ENCODE measurements at regions not wholly inside any gene's neighbourhood (a gene's known extent, or its start where the extent isn't known, plus 50 kb on each side); places are given as distances from the start of the nearest gene placed in this dataset.

DNA sequence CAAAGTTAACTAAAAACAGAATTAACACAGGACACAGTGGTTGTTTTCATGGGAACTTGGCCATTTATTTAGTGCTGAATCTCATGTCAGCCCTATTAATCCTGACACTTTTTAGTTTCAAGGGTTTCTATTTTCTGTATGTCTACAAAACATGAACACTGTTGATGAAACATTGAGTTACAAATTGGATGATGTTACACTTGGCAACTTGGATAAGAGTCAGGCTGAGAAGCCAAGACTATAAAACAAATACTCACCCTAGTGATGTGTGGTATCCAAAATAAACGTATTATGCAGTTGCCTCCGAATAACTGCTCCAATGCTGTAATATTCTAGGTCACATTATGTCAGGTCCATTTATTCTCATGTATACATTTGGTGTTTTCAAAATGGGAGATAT is 349.6 kb downstream of the ZIC1 start:
- no peak for TF ChIP-seq POLR2A (IDR thresholded peaks at IDR 0.05; ENCODE audit: low read depth, low read length)
- no peak for TF ChIP-seq POLR2AphosphoS5 (IDR thresholded peaks at IDR 0.05; ENCODE audit: low read depth, low read length)
